ENCODE measurements at regions not wholly inside any gene's neighbourhood (a gene's known extent, or its start where the extent isn't known, plus 50 kb on each side); places are given as distances from the start of the nearest gene placed in this dataset.

DNA sequence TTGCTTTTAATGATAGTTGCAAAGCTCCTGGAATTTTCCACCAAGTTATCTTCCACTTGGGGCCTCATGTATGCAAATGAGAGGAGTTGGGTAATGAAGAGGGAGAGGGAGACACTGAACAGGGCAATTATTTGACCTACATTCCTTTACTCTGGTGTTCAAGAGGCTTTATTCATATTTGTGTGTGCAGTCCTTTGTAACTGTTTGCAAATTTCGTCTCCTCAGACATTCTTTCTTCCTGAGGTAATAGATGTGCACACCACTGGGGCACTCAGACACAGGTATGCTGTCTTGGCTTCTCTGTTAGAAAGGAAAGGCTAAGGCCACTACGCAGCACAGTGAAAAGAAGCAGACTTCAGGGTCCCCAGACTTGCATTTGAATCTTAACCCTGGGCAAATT, 189.7 kb upstream of the IL12A start:
- TF ChIP-seq, protein P1, sequence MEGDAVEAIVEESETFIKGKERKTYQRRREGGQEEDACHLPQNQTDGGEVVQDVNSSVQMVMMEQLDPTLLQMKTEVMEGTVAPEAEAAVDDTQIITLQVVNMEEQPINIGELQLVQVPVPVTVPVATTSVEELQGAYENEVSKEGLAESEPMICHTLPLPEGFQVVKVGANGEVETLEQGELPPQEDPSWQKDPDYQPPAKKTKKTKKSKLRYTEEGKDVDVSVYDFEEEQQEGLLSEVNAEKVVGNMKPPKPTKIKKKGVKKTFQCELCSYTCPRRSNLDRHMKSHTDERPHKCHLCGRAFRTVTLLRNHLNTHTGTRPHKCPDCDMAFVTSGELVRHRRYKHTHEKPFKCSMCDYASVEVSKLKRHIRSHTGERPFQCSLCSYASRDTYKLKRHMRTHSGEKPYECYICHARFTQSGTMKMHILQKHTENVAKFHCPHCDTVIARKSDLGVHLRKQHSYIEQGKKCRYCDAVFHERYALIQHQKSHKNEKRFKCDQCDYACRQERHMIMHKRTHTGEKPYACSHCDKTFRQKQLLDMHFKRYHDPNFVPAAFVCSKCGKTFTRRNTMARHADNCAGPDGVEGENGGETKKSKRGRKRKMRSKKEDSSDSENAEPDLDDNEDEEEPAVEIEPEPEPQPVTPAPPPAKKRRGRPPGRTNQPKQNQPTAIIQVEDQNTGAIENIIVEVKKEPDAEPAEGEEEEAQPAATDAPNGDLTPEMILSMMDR (conservative IDR thresholded peaks at IDR 0.05 in 1 of 2, IDR thresholded peaks at IDR 0.05 in 1 of 2; ENCODE audit: low read depth in 1 of 2, low read length in 2 of 2) = no peak
- no peak for TF ChIP-seq EZH2 (IDR thresholded peaks at IDR 0.05; ENCODE audit: low read length, missing control alignments)
- Histone ChIP-seq H3K9me3 (ENCODE audit: control insufficient read depth, insufficient read depth, low read depth, low read length) (no peaks in the 10 kb centered on the region), H4K20me1 (ENCODE audit: control insufficient read depth, extremely low read depth, insufficient read depth, low read length) (no peaks in the 10 kb centered on the region), H3K4me3 (replicated peaks in 1 of 4; ENCODE audit: control extremely low read depth in 1 of 4, insufficient read depth in 1 of 4, low read depth in 3 of 4, low read length in 4 of 4) (no peak overlapping the region), H3K4me1 (ENCODE audit: control insufficient read depth, extremely low read depth, insufficient read depth, low read length) (peaks cover 21% of the 10 kb centered on the region), H3K9ac (ENCODE audit: insufficient read depth, low read length) (no peak overlapping the region), H3K27me3 (ENCODE audit: control insufficient read depth, insufficient read depth, low read length) (no peaks in the 10 kb centered on the region), H3K27ac (ENCODE audit: insufficient read depth, low read length) (no peak overlapping the region), H3K4me2 (ENCODE audit: extremely low read depth, insufficient read depth, low read length) (no peak overlapping the region), H3K36me3 (ENCODE audit: control insufficient read depth, insufficient read depth, low read length) (no peaks in the 10 kb centered on the region), H3K79me2 (ENCODE audit: control insufficient read depth, insufficient read depth, low read length) (peaks cover 67% of the 10 kb centered on the region), H2AFZ (ENCODE audit: low read length) (no peak overlapping the region)
- DNase-seq (ENCODE audit: low read depth in 2 of 2) = peak in 1 of 2 donors; percentile 96

DNA sequence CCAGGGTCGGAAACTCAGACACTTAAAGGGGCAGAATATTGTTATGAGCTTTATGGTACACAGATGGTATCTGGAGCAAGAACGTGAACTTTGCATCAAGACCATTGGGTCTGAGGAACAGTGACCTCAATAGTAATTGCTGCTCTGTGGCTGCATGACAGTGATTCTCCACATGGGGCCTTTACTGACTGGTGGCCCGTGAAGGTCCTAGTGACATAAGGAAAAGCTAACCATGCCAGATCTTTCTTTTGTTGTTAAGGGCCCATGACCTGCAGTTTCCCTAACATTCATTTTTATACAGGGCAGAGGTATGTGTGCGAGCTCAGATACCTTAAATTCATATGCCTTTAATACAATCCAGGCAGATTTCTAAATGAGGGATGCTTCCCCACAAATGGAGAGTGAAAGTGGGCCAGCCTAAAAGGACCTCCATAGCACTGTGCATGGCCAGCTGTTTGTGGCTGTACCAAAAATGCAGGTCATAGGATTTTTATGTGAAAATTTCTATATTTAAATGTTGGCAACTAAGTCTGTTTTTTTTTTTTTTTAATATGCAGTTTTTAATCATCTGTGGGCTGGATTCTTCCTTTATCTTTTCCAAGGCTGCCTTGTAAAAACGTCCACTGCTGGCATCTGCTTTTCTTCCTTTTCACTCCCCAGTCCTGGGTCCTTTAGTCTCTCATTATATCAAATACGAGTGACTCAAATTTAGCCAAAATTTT, 188.0 kb upstream of the IL12A start:
- H3K4me1 ChIP-seq (ENCODE audit: control insufficient read depth, extremely low read depth, insufficient read depth, low read length) = peaks cover 25% of the 10 kb centered on the region
- no peak overlapping the region for H3K4me3 ChIP-seq (replicated peaks in 1 of 4; ENCODE audit: control extremely low read depth in 1 of 4, insufficient read depth in 1 of 4, low read depth in 3 of 4, low read length in 4 of 4)
- no peaks in the 10 kb centered on the region for H3K27me3 ChIP-seq (ENCODE audit: control insufficient read depth, insufficient read depth, low read length)
- no peak overlapping the region for H3K27ac ChIP-seq (ENCODE audit: insufficient read depth, low read length)
- no peak overlapping the region for H3K4me2 ChIP-seq (ENCODE audit: extremely low read depth, insufficient read depth, low read length)
- no peak for TF ChIP-seq EZH2 (IDR thresholded peaks at IDR 0.05; ENCODE audit: low read length, missing control alignments)
- TF ChIP-seq, protein P1 (conservative IDR thresholded peaks at IDR 0.05 in 1 of 2, IDR thresholded peaks at IDR 0.05 in 1 of 2; ENCODE audit: low read depth in 1 of 2, low read length in 2 of 2) = no peak
- DNase-seq (ENCODE audit: low read depth in 2 of 2) = no peak
- no peak overlapping the region for H3K9ac ChIP-seq (ENCODE audit: insufficient read depth, low read length)
- no peaks in the 10 kb centered on the region for H3K9me3 ChIP-seq (ENCODE audit: control insufficient read depth, insufficient read depth, low read depth, low read length)
- H3K36me3 ChIP-seq (ENCODE audit: control insufficient read depth, insufficient read depth, low read length) = no peaks in the 10 kb centered on the region
- H3K79me2 ChIP-seq (ENCODE audit: control insufficient read depth, insufficient read depth, low read length) = peaks cover 66% of the 10 kb centered on the region
- no peak overlapping the region for H2AFZ ChIP-seq (ENCODE audit: low read length)
- no peaks in the 10 kb centered on the region for H4K20me1 ChIP-seq (ENCODE audit: control insufficient read depth, extremely low read depth, insufficient read depth, low read length)

DNA sequence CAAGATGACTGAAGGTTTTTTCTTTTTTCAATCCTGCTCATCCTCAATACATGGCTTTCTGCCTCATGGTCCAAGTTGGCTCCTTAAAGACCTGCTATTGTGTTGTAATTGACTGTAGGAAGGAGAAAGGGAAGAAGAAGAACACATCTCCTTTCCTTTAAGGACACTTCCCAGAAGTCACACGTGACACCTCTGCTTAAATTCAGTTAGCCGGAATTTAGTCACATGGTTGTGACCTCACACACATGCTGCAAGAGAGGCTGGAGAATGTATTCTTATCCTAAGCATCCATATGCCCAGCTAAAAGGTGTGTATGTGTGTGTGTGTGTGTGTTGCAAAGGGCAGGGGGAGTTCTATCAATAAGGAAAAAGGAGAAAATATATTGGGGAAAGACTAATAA, 185.8 kb upstream of the IL12A start:
- Histone ChIP-seq H3K4me2 (ENCODE audit: extremely low read depth, insufficient read depth, low read length) (no peak overlapping the region), H4K20me1 (ENCODE audit: control insufficient read depth, extremely low read depth, insufficient read depth, low read length) (no peaks in the 10 kb centered on the region), H3K4me3 (replicated peaks in 1 of 4; ENCODE audit: control extremely low read depth in 1 of 4, insufficient read depth in 1 of 4, low read depth in 3 of 4, low read length in 4 of 4) (no peak overlapping the region), H2AFZ (ENCODE audit: low read length) (no peak overlapping the region), H3K9me3 (ENCODE audit: control insufficient read depth, insufficient read depth, low read depth, low read length) (no peaks in the 10 kb centered on the region), H3K36me3 (ENCODE audit: control insufficient read depth, insufficient read depth, low read length) (no peaks in the 10 kb centered on the region), H3K27me3 (ENCODE audit: control insufficient read depth, insufficient read depth, low read length) (no peaks in the 10 kb centered on the region), H3K9ac (ENCODE audit: insufficient read depth, low read length) (no peak overlapping the region), H3K27ac (ENCODE audit: insufficient read depth, low read length) (no peak overlapping the region), H3K79me2 (ENCODE audit: control insufficient read depth, insufficient read depth, low read length) (peaks cover 76% of the 10 kb centered on the region), H3K4me1 (ENCODE audit: control insufficient read depth, extremely low read depth, insufficient read depth, low read length) (peaks cover 20% of the 10 kb centered on the region)
- no peak for DNase-seq (ENCODE audit: low read depth in 2 of 2)
- TF ChIP-seq, protein P1 (conservative IDR thresholded peaks at IDR 0.05 in 1 of 2, IDR thresholded peaks at IDR 0.05 in 1 of 2; ENCODE audit: low read depth in 1 of 2, low read length in 2 of 2) = no peak
- no peak for TF ChIP-seq EZH2 (IDR thresholded peaks at IDR 0.05; ENCODE audit: low read length, missing control alignments)
